Astrocyte (in vitro differentiated cells and primary cell): ENCODE measurements at regions not wholly inside any gene's neighbourhood (a gene's known extent, or its start where the extent isn't known, plus 50 kb on each side); places are given as distances from the start of the nearest gene placed in this dataset.

Experiments
- DNase-seq: peaks from one replicate; pipeline ENCODE4 v3.0.0-alpha.2; 2010; ENCODE audit warnings: low read depth
- FAIRE-seq: peaks from 2 replicates; lab custom pipeline; 2011; peaks lifted over from hg19 to GRCh38; lab: Jason Lieb, UNC
- H2AFZ ChIP-seq: 2 replicates; pipeline ENCODE4 v1.6.0; 2012; ENCODE audit warnings: low read depth, low read length, inconsistent platforms
- H3K27ac ChIP-seq: 2 replicates; pipeline ENCODE4 v1.5.1; 2011; ENCODE audit warnings: low read depth, low read length, inconsistent platforms
- H3K27me3 ChIP-seq: 2 replicates; pipeline ENCODE4 v1.6.0; 2011; ENCODE audit warnings: low read length, inconsistent platforms; ENCODE audit not compliant: insufficient read depth
- H3K36me3 ChIP-seq: 2 replicates; pipeline ENCODE4 v1.5.1; 2011; ENCODE audit warnings: low read length, inconsistent platforms; ENCODE audit not compliant: insufficient read depth
- H3K4me1 ChIP-seq: 2 replicates; pipeline ENCODE4 v1.5.1; 2011; ENCODE audit warnings: low read length, inconsistent platforms; ENCODE audit not compliant: insufficient read depth
- H3K4me2 ChIP-seq: 2 replicates; pipeline ENCODE4 v1.6.0; 2012; ENCODE audit warnings: low read length, inconsistent platforms
- H3K4me3 ChIP-seq: 2 replicates; pipeline ENCODE4 v1.5.1; 2011; ENCODE audit warnings: low read depth, mild to moderate bottlenecking, low read length, inconsistent platforms; ENCODE audit not compliant: insufficient read depth
- H3K79me2 ChIP-seq: 2 replicates; pipeline ENCODE4 v1.6.0; 2012; ENCODE audit warnings: mild to moderate bottlenecking, low read length, inconsistent platforms; ENCODE audit not compliant: insufficient read depth
- H3K9ac ChIP-seq: 2 replicates; pipeline ENCODE4 v1.6.0; 2012; ENCODE audit warnings: mild to moderate bottlenecking, low read length, inconsistent platforms
- H3K9me3 ChIP-seq: 2 replicates; pipeline ENCODE4 v1.5.1; 2012; ENCODE audit warnings: low read depth, mild to moderate bottlenecking, low read length, inconsistent platforms; ENCODE audit not compliant: insufficient read depth
- H4K20me1 ChIP-seq: 2 replicates; pipeline ENCODE4 v1.6.0; 2012; ENCODE audit warnings: low read length, inconsistent platforms; ENCODE audit not compliant: insufficient read depth
- H3K27ac Mint-ChIP-seq: one replicate; pipeline ENCODE4 v1.8.0; 2021; ENCODE audit warnings: mild to moderate bottlenecking, mixed read lengths; ENCODE audit not compliant: unreplicated experiment
- H3K27me3 Mint-ChIP-seq: one replicate; pipeline ENCODE4 v1.8.0; 2021; ENCODE audit warnings: low read depth, mixed read lengths; ENCODE audit not compliant: unreplicated experiment
- H3K36me3 Mint-ChIP-seq: one replicate; pipeline ENCODE4 v1.8.0; 2021; ENCODE audit warnings: low read depth, mixed read lengths; ENCODE audit not compliant: unreplicated experiment
- H3K4me1 Mint-ChIP-seq: one replicate; pipeline ENCODE4 v1.8.0; 2021; ENCODE audit warnings: low read depth, mixed read lengths; ENCODE audit not compliant: unreplicated experiment
- H3K4me3 Mint-ChIP-seq: one replicate; pipeline ENCODE4 v1.8.0; 2021; ENCODE audit warnings: mild to moderate bottlenecking, moderate library complexity, mixed read lengths; ENCODE audit not compliant: unreplicated experiment
- H3K9me3 Mint-ChIP-seq: one replicate; pipeline ENCODE4 v1.8.0; 2021; ENCODE audit warnings: mild to moderate bottlenecking, mixed read lengths; ENCODE audit not compliant: unreplicated experiment
- CTCF ChIP-seq: IDR thresholded peaks from 2 replicates; pipeline ENCODE4 v1.5.1; 2011; ENCODE audit warnings: low read depth, mild to moderate bottlenecking, inconsistent platforms, low read length, moderate library complexity; ENCODE audit not compliant: insufficient read depth
- EZH2 ChIP-seq: IDR thresholded peaks from 2 replicates; pipeline ENCODE4 v1.6.1; 2012; ENCODE audit warnings: mild to moderate bottlenecking, low read length, inconsistent platforms; ENCODE audit not compliant: insufficient read depth

DNA sequence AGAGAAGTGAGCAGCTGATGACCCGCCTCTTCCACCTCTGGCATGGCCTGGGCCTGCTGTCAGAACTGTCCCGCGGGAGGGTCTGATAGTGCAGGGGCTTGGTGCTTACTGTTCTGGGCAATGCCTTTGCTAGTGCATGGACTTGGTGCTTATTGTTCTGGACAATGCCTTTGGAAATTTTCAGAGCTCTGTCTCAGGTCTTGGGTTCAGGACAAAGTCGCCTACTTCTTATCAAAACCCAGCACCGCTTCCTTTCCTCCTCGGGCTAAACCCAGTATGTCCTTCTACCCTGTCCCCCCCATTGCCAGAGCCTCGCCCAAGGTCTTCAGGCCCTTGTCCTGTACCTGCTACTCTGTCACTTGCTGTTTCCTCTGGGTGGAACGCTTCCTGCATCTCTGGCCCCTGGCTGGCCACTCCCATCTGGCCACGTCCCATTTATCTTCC, 149.6 kb downstream of the ACKR3 start:
- Histone ChIP-seq H4K20me1 (no peaks in the 10 kb centered on the region), H2AFZ (no peak overlapping the region), H3K4me3 (no peak overlapping the region), H3K27me3 (peaks cover 2% of the 10 kb centered on the region), H3K9ac (no peak overlapping the region), H3K9me3 (no peaks in the 10 kb centered on the region), H3K36me3 (no peaks in the 10 kb centered on the region), H3K27ac (no peak overlapping the region), H3K4me2 (no peak overlapping the region), H3K79me2 (no peaks in the 10 kb centered on the region), H3K4me1 (peaks cover 19% of the 10 kb centered on the region)
- DNase-seq: no peak
- Mint-ChIP-seq H3K27ac (no peak overlapping the region), H3K4me3 (no peak overlapping the region), H3K36me3 (no peaks in the 10 kb centered on the region), H3K27me3 (no peaks in the 10 kb centered on the region), H3K9me3 (no peaks in the 10 kb centered on the region), H3K4me1 (peaks cover 20% of the 10 kb centered on the region)
- FAIRE-seq: no peak
- TF ChIP-seq CTCF (no peak), EZH2 (no peak)

GRCh38 chr2:236720974-236721540, 151.4 kb downstream of the ACKR3 start:
- Mint-ChIP-seq H3K27ac (no peak overlapping the region), H3K4me1 (peaks cover 12% of the 10 kb centered on the region)
- no peak for FAIRE-seq

More at GRCh38 chr2:236720974-236721540, 151.4 kb downstream of the ACKR3 start:
- peaks cover 7% of the 10 kb centered on the region for H3K27me3 Mint-ChIP-seq
- Histone ChIP-seq H3K27me3 (peaks cover 6% of the 10 kb centered on the region), H3K9me3 (no peaks in the 10 kb centered on the region), H3K79me2 (no peaks in the 10 kb centered on the region), H3K4me2 (no peak overlapping the region), H3K9ac (no peak overlapping the region), H3K4me1 (peaks cover 9% of the 10 kb centered on the region), H4K20me1 (no peaks in the 10 kb centered on the region), H3K27ac (no peak overlapping the region), H3K36me3 (no peaks in the 10 kb centered on the region), H3K4me3 (no peak overlapping the region), H2AFZ (no peak overlapping the region)
- H3K36me3 Mint-ChIP-seq: no peaks in the 10 kb centered on the region
- no peak overlapping the region for H3K4me3 Mint-ChIP-seq
- DNase-seq: no peak
- TF ChIP-seq CTCF: no peak
- TF ChIP-seq EZH2: no peak
- H3K9me3 Mint-ChIP-seq: no peaks in the 10 kb centered on the region
